Ovary (tissue), 7 donors: ENCODE measurements at regions not wholly inside any gene's neighbourhood (a gene's known extent, or its start where the extent isn't known, plus 50 kb on each side); places are given as distances from the start of the nearest gene placed in this dataset.

Source experiments
- DNase-seq, 5 donors: peaks; one replicate each; pipeline ENCODE4 v3.0.0-alpha.2; 2019 to 2020
- H3K27ac ChIP-seq, 2 donors: fragments of 200-600 bp; one replicate each; pipeline versions ENCODE4 v1.5.1 to v1.8.0; 2019 to 2022
- H3K27me3 ChIP-seq: fragments of 200-600 bp; one replicate; pipeline ENCODE4 v1.8.0; 2022
- H3K36me3 ChIP-seq: fragments of 200-600 bp; sonication (generic); one replicate; pipeline ENCODE4 v1.5.1; 2019
- H3K4me1 ChIP-seq: one replicate; pipeline ENCODE4 v1.8.1; 2013; ENCODE audit warnings: mild to moderate bottlenecking, moderate library complexity; ENCODE audit not compliant: insufficient read depth
- H3K4me3 ChIP-seq: fragments of 200-600 bp; sonication (generic); one replicate; pipeline ENCODE4 v1.5.1; 2017
- H3K9me3 ChIP-seq, 2 donors: fragments of 200-600 bp in 1 of 2; sonication (generic) in 1 of 2; one replicate each; pipeline versions ENCODE4 v1.5.1 to v1.8.1; 2013 to 2019; ENCODE audit warnings: mild to moderate bottlenecking in 1 of 2, moderate library complexity in 1 of 2
- CTCF ChIP-seq, 3 donors: fragments of 450-650 bp in 2 of 3; fragments of 200-600 bp in 1 of 3; IDR thresholded peaks; one replicate each; pipeline versions ENCODE4 v1.5.1 to v1.8.0; 2016 to 2022; ENCODE audit warnings: antibody characterized with exemption in 3 of 3, mild to moderate bottlenecking in 1 of 3
- EP300 ChIP-seq: sonication (generic); formaldehyde crosslinking; IDR thresholded peaks from one replicate; pipeline ENCODE4 v1.6.1; 2017; ENCODE audit warnings: antibody characterized with exemption
- POLR2A ChIP-seq: fragments of 450-650 bp; IDR thresholded peaks from one replicate; pipeline ENCODE4 v1.6.1; 2017; ENCODE audit warnings: antibody characterized with exemption, mild to moderate bottlenecking, moderate library complexity
- WGBS, 3 donors: extraction: QIAGEN DNeasy Blood & Tissue Kit in 1 of 3; methylation state at CpG; one replicate each; pipeline versions ENCODE4 v1.1.5 to v1.1.7; 2013 to 2017; 5-methylcytosine and 5-hydroxymethylcytosine counted together
- intact Hi-C, 4 donors: fragments of 100-400 bp; cut with DNase I; formaldehyde crosslinking; loops; one replicate each; pipeline versions ENCODE4 v1.11.0 to v1.15.1; 2022 to 2023
- donor health status: DM: no; HTN: no; CAD: no; lungs with moderate emphysema.
- donor health status: DM: no; HTN: no; CAD: no.
- donor health status: Bipolar disorder and iron deficiency.
- donor health status: DM: no; HTN: no; CAD: no.
- donor health status: DM: yes; HTN: yes; CAD: no.

GRCh38 chr3:190172751-190173150, 52.1 kb upstream of the P3H2 start:
- no peak overlapping the region for H3K27ac ChIP-seq

More at GRCh38 chr3:190172751-190173150, 52.1 kb upstream of the P3H2 start:
- no peak for DNase-seq
- intact Hi-C loops = no loop called here
- Histone ChIP-seq H3K4me3 (no peak overlapping the region), H3K36me3 (no peaks in the 10 kb centered on the region), H3K27me3 (no peaks in the 10 kb centered on the region), H3K4me1 (no peaks in the 10 kb centered on the region), H3K9me3 (no peaks in the 10 kb centered on the region)
- no peak for TF ChIP-seq POLR2A
- TF ChIP-seq EP300 = no peak
- TF ChIP-seq CTCF (IDR thresholded peaks at IDR 0.05) = no peak
- WGBS, 3 donors = 84 to 85% (median 85%) methylated on average over 2 of the region's 2 CpGs
